Neural cell (in vitro differentiated cells): ENCODE measurements at regions not wholly inside any gene's neighbourhood (a gene's known extent, or its start where the extent isn't known, plus 50 kb on each side); places are given as distances from the start of the nearest gene placed in this dataset.

Source experiments
- EP300 ChIP-seq: fragments of 450-650 bp; conservative IDR thresholded peaks from 2 replicates; pipeline ENCODE4 v1.6.1; 2014; ENCODE audit warnings: antibody characterized with exemption, mild to moderate bottlenecking, moderate library complexity; ENCODE audit not compliant: poor library complexity, severe bottlenecking
- EZH2 ChIP-seq: fragments of 200-600, 300-800 bp; shearing (Covaris generic), sonication (generic); IDR thresholded peaks from 2 replicates; pipeline ENCODE4 v1.6.1; 2014; ENCODE audit warnings: antibody characterized with exemption, low read length, borderline replicate concordance, mild to moderate bottlenecking; ENCODE audit not compliant: insufficient read depth, poor library complexity, severe bottlenecking
- TF ChIP-seq, protein P1 (sequence below): fragments of 450-650 bp; IDR thresholded peaks from 2 replicates; pipeline ENCODE4 v1.5.1; 2014; ENCODE audit warnings: antibody characterized with exemption, mild to moderate bottlenecking, moderate library complexity; ENCODE audit not compliant: poor library complexity, severe bottlenecking

DNA sequence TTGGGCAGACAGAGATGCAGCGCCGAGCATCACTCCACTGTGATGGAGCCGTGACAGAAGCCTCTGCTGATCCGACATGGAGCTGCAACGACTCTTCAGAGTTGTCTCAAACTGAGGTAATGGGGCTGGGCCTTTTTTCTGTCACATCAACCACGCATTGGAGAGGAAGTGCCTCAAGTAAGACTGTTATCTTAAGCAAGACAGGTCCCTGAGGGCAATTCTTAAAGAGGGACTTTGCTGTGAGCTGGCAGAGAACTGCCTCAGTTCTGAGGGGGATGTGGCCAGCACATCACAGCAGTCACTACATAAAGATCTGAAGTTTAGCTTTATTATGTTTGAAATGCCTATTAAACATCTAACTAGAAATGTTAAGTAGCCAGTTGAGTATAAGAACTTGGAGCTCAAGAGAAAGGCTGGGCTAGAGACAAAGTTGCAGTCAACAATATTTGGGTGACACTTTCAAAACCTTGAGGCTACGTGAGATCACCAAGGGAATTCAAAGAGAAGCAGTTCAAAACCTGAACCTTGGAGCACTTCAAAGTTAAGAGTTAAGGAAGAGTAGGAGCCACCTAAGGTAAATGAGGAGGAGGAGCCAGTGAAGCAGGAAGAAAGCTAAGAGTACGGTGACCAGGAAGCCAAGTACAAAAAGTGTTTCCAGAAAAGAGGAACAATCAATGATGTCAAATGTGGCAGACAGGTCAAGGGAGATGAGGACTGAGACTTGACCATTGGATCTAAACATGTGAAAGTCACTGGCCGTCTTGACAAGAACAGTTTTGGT is 54.2 kb upstream of the BCL9 start:
- TF ChIP-seq, protein P1, sequence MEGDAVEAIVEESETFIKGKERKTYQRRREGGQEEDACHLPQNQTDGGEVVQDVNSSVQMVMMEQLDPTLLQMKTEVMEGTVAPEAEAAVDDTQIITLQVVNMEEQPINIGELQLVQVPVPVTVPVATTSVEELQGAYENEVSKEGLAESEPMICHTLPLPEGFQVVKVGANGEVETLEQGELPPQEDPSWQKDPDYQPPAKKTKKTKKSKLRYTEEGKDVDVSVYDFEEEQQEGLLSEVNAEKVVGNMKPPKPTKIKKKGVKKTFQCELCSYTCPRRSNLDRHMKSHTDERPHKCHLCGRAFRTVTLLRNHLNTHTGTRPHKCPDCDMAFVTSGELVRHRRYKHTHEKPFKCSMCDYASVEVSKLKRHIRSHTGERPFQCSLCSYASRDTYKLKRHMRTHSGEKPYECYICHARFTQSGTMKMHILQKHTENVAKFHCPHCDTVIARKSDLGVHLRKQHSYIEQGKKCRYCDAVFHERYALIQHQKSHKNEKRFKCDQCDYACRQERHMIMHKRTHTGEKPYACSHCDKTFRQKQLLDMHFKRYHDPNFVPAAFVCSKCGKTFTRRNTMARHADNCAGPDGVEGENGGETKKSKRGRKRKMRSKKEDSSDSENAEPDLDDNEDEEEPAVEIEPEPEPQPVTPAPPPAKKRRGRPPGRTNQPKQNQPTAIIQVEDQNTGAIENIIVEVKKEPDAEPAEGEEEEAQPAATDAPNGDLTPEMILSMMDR: no peak
- TF ChIP-seq EP300: no peak
- no peak for TF ChIP-seq EZH2
